ENCODE measurements at regions not wholly inside any gene's neighbourhood (a gene's known extent, or its start where the extent isn't known, plus 50 kb on each side); places are given as distances from the start of the nearest gene placed in this dataset.

- TF ChIP-seq CTCF (IDR thresholded peaks at IDR 0.05) (no peak), POLR2A (IDR thresholded peaks at IDR 0.05) (no peak)
Observed at GRCh38 chr9:107931071-107931715, 441.6 kb upstream of the KLF4 start.
